ENCODE measurements at regions not wholly inside any gene's neighbourhood (a gene's known extent, or its start where the extent isn't known, plus 50 kb on each side); places are given as distances from the start of the nearest gene placed in this dataset.

DNA sequence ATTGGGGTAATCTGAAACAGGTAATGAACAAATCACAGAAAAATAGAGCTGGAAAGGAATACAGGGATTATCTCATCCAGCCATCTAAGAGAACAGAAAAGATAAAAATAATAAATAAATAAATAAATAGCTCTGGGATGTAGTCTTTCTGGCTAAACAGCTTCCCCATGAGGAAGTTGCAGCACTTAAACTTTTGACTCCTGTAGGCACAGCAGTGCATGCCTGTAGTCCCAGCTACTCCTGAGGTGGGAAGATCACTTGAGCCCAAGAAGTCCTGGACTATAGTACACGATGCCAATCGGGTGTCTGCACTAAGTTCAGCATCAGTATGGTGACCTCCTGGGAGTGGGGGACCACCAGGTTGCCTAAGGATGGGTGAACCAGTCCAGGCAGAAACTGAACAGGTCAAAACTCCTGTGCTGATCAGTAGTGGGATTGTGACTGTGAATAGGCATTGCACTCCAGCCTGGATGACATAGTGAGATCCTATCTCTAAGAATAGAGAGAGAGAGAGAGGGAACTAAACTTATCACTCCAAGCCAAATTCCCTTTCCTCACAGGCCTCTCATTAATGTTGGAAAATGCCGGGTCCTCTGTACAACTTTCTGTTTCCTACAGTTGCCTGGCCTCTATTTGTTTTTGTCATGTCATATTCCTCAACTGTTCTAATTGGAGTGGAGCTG, 61.7 kb upstream of the CDK13 start:
- H3K4me1 ChIP-seq (ENCODE audit: control insufficient read depth, extremely low read depth, insufficient read depth, low read length): no peaks in the 10 kb centered on the region
- DNase-seq (ENCODE audit: low read depth, low spot score): no peak
- no peak overlapping the region for H3K4me3 ChIP-seq (replicated peaks in 1 of 3; ENCODE audit: insufficient read depth in 1 of 3, low read depth in 1 of 3, low read length in 3 of 3)
- BruUV-seq (replicated peaks): no TSS peak
- H3K36me3 ChIP-seq (ENCODE audit: control insufficient read depth in 2 of 2, extremely low read depth in 1 of 2, insufficient read depth in 2 of 2, low read length in 2 of 2): no peaks in the 10 kb centered on the region
- intact Hi-C loops (cut with micrococcal nuclease): no loop called here
- no peaks in the 10 kb centered on the region for H3K9me3 ChIP-seq (replicated peaks; ENCODE audit: control insufficient read depth, insufficient read depth, low read length)
- H3K9ac ChIP-seq (replicated peaks; ENCODE audit: extremely low read depth, insufficient read depth, low read length): no peak overlapping the region
- no peak overlapping the region for H2AFZ ChIP-seq (ENCODE audit: low read depth, low read length)
- H3K4me2 ChIP-seq (ENCODE audit: insufficient read depth, low read length): no peak overlapping the region
- TF ChIP-seq JUN (IDR thresholded peaks at IDR 0.05; ENCODE audit: borderline replicate concordance, insufficient read depth, insufficient read length, low read depth): no peak
- TF ChIP-seq POLR2A (IDR thresholded peaks at IDR 0.05; ENCODE audit: low read depth, low read length): no peak
- no peak for TF ChIP-seq POLR2AphosphoS5 (IDR thresholded peaks at IDR 0.05; ENCODE audit: insufficient read depth, low read depth, low read length)
- no peak for TF ChIP-seq MYC (IDR thresholded peaks at IDR 0.05; ENCODE audit: low read depth, low read length)
- TF ChIP-seq, protein P1, sequence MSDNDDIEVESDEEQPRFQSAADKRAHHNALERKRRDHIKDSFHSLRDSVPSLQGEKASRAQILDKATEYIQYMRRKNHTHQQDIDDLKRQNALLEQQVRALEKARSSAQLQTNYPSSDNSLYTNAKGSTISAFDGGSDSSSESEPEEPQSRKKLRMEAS (IDR thresholded peaks at IDR 0.05; ENCODE audit: insufficient read depth, insufficient read length): no peak
- TF ChIP-seq FOS (IDR thresholded peaks at IDR 0.05; ENCODE audit: borderline replicate concordance, insufficient read depth, low read length): no peak
- TF ChIP-seq, protein P2, sequence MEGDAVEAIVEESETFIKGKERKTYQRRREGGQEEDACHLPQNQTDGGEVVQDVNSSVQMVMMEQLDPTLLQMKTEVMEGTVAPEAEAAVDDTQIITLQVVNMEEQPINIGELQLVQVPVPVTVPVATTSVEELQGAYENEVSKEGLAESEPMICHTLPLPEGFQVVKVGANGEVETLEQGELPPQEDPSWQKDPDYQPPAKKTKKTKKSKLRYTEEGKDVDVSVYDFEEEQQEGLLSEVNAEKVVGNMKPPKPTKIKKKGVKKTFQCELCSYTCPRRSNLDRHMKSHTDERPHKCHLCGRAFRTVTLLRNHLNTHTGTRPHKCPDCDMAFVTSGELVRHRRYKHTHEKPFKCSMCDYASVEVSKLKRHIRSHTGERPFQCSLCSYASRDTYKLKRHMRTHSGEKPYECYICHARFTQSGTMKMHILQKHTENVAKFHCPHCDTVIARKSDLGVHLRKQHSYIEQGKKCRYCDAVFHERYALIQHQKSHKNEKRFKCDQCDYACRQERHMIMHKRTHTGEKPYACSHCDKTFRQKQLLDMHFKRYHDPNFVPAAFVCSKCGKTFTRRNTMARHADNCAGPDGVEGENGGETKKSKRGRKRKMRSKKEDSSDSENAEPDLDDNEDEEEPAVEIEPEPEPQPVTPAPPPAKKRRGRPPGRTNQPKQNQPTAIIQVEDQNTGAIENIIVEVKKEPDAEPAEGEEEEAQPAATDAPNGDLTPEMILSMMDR (IDR thresholded peaks at IDR 0.05; ENCODE audit: extremely low read depth in 1 of 2, insufficient read depth in 1 of 2, low read depth in 1 of 2, low read length in 2 of 2): no peak
- TF ChIP-seq EZH2 (IDR thresholded peaks at IDR 0.05; ENCODE audit: borderline replicate concordance, low read depth, low read length, severe bottlenecking): no peak
- TF ChIP-seq GATA2 (IDR thresholded peaks at IDR 0.05; ENCODE audit: insufficient read depth, insufficient read length, low read depth, low read length): no peak
- ChIA-PET POLR2A (no interaction called here), CTCF (interaction anchor here (2.0 kb wide), 1 partner anchor 8 kb away, joined by 25 read pairs; no protein-coding TSS in a partner anchor)
- H3K27ac ChIP-seq (ENCODE audit: insufficient read depth, low read depth, low read length): no peak overlapping the region
- no peaks in the 10 kb centered on the region for H4K20me1 ChIP-seq (replicated peaks; ENCODE audit: control insufficient read depth, extremely low read depth, insufficient read depth, low read length)
- no peaks in the 10 kb centered on the region for H3K79me2 ChIP-seq (ENCODE audit: control insufficient read depth, insufficient read depth, low read length)
- peaks cover 8 to 14% of the 10 kb centered on the region in 2 experiments for H3K27me3 ChIP-seq (ENCODE audit: control insufficient read depth in 2 of 2, insufficient read depth in 2 of 2, low read length in 2 of 2)
- H3K9me1 ChIP-seq (replicated peaks; ENCODE audit: control insufficient read depth, extremely low read depth, insufficient read depth, low read length): no peaks in the 10 kb centered on the region
- FAIRE-seq: no peak
- dilution Hi-C loops (cut with MboI; ENCODE audit: extremely low pct_ligation_motif_present, low sequenced_read_pairs): no loop called here

Data from endothelial cell of umbilical vein (primary cell).